GM13976 (cell line): ENCODE measurements at regions not wholly inside any gene's neighbourhood (a gene's known extent, or its start where the extent isn't known, plus 50 kb on each side); places are given as distances from the start of the nearest gene placed in this dataset.

Experiments used
- DNase-seq: peaks from one replicate; pipeline ENCODE4 v3.0.0; 2012; ENCODE audit warnings: low spot score
- in situ Hi-C: fragments of 300-500 bp; cut with MboI; formaldehyde crosslinking; loops from one replicate; pipeline ENCODE4 v1.12.0; 2022; ENCODE audit warnings: low sequenced_read_pairs, mixed read lengths, inconsistent platforms; ENCODE audit not compliant: unreplicated experiment
- TF ChIP-seq, protein P1 (sequence below): IDR thresholded peaks from 2 replicates; pipeline ENCODE4 v1.5.1; 2012; ENCODE audit warnings: borderline replicate concordance, mild to moderate bottlenecking; ENCODE audit not compliant: insufficient read depth; ENCODE audit errors: extremely low read depth, missing control alignments, control extremely low read depth

DNA sequence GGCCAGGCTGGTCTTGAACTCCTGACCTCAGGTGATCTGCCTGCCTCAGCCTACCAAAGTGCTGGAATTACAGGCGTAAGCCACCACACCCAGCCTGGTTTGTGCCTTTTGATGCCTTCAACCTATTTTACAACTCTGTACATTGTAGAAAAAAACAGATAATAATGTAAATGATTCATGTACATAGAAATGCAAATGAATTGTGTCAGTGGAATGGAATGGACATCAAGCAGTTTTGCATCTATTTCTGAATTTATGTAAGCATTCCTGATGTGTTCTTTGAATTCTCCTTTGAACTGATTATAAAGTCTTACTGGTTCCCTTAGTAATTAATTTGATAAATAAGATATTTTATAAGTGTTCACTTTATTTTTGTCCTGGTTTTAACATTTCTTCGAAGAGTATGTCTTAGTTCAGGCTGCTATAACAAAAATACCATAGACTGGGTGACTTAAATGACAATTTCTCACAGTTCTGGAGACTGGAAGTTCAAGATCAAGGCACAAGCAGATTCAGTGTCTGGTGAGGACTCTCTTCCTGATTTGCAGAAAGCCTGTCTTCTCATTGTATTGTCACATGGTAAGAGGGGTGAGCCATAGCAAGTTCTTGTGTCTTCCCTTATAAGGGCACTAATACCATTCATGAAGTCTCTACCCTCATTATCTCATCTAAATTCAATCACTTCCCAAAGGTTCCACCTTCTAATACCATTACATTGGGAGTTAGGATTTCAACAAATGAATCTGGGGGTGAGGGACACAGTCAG is 162.2 kb upstream of the S100G start:
- no peak for DNase-seq
- TF ChIP-seq, protein P1, sequence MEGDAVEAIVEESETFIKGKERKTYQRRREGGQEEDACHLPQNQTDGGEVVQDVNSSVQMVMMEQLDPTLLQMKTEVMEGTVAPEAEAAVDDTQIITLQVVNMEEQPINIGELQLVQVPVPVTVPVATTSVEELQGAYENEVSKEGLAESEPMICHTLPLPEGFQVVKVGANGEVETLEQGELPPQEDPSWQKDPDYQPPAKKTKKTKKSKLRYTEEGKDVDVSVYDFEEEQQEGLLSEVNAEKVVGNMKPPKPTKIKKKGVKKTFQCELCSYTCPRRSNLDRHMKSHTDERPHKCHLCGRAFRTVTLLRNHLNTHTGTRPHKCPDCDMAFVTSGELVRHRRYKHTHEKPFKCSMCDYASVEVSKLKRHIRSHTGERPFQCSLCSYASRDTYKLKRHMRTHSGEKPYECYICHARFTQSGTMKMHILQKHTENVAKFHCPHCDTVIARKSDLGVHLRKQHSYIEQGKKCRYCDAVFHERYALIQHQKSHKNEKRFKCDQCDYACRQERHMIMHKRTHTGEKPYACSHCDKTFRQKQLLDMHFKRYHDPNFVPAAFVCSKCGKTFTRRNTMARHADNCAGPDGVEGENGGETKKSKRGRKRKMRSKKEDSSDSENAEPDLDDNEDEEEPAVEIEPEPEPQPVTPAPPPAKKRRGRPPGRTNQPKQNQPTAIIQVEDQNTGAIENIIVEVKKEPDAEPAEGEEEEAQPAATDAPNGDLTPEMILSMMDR, result no peak
- in situ Hi-C loops, result no loop called here

DNA sequence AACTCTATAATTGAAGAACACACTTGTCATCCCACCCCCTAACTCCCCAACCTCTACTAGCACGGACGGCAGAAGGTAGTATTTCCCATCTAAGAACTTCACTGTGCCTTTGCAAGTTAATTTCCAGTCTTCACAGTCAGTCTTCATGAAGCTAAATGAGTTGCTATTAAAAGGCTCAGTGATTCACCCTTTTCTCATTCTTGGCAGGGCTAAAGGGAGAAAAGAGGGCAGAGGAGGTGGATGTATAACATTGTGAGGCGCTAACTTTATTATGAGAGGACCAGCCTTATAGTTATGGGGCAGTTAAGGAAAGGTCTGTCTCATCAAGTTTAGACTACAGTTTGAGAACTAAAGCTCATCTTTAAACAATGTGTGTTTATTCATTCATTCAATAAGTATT is 161.0 kb upstream of the S100G start:
- in situ Hi-C loops, result no loop called here
- TF ChIP-seq, protein P1, result no peak
- no peak for DNase-seq

DNA sequence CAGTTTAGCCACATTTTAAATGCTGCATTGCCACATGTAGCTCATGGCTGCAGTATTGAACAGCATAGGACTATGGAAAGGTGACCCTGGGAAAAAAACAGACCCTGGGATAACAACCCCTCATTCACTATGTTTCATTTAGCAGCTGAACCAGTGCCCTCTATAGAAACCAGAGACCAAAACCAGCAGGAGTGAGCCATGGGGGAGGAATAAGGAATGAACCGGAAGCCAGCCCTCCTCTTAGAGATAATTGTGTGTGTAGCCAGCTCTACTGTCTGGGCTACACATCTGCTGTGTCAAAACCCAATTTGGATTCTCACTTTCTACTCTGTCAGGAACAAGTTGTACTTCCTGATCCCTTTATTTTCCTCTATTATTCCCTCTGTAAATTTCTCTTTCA is 158.5 kb upstream of the S100G start:
- no peak for DNase-seq
- in situ Hi-C loops, result no loop called here
- TF ChIP-seq, protein P1, result no peak

DNA sequence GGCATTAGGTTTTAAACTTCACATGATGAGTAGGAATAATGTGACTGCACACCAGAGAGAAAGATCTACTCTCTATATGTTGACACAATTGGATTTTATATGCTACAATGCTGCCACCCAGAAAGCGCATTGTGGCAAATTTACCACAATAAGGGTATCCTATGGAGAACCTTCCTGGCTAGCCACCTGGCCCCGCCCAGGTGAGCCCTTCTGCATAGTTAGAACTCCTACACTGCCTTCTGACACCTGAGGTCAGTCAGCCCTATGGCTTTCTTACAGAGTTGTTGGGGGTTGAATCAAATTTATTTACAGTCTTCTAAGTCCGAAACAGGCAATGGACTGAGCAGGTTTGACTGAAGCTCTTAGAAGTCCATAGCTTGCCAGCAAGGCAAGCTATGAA is 153.8 kb upstream of the S100G start:
- DNase-seq, result no peak
- TF ChIP-seq, protein P1, result no peak
- in situ Hi-C loops, result no loop called here

DNA sequence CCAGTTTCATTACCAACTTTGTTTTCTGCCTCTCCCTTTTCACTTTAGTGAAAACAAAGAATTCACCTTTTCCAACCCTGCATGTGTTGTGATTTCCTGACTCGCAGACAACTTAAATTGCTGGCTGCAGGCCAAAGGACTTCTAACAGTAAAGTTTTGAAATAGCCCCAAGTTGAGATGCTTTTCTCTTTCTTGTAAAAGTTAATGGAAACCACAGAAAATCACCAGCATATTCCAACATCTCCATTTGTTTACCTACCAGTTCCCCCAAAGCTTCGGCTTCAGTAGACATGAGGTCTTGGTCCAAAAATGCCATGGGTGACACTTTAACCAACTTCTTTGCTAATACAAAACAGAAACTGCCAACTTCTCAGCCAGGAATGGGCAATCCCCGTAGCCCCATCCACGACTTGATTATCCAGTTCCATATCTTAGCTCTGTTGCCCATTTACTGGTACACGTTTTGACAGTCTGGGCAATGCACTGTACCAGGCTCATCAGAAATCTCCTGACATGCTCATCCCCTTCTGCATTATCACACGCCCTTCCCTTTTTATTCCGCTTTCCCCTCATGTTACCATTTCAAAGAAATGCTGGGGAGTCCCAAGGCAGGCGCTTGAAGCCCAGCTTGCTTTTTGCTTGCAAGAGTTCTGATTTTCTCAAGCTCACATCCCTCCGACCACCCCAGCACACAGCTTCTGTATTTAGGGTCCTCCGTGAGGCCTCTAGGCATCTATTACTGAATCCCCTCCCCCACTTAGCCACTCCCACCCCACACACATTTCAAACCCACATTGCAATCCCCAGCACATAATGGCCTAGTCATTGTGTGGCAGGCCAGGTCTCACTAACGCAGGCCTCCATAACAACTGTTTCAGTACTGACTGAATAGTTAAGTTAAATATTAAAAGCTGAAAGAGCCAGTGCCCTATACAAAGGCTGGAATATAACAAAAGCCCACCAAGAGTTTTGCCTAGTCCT is 137.9 kb upstream of the S100G start:
- in situ Hi-C loops, result no loop called here
- TF ChIP-seq, protein P1, result no peak
- no peak for DNase-seq

DNA sequence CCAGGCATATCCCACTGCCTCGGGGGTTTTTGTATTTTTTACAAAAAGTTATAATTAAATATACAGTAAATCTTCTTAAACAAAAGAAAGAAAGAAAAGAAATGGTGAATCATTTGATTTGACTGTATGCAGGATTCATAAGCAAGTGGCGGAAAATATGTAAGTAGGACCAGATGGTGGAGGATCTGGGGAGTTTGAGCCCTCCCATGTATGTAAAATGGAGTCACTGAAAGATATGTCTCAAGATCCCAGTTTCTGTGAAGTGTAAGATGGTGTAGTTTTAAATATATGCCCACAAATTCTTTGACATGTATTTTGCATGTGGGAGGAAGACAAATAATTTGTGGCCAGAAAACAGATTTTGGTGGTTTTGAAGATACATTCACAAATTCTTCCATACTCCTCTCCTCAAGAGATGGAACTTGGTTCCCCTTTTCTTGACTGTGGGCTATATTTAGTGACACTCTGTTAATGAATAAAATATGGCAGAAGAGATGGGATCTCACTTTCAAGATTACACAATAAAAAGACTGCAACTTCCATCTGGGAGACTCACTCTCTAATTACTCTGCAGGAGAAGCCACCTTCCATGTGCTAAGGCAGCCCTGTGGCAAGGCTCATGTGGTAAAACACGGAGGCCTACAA is 133.6 kb upstream of the S100G start:
- in situ Hi-C loops, result no loop called here
- no peak for DNase-seq
- TF ChIP-seq, protein P1, result no peak
